ENCODE measurements at regions not wholly inside any gene's neighbourhood (a gene's known extent, or its start where the extent isn't known, plus 50 kb on each side); places are given as distances from the start of the nearest gene placed in this dataset.

- H3K27me3 ChIP-seq (replicated peaks): no peaks in the 10 kb centered on the region
- no peak overlapping the region for H3K27ac ChIP-seq
- no peaks in the 10 kb centered on the region for H3K36me3 ChIP-seq (replicated peaks)
- DNase-seq: no peak
- no peak overlapping the region for H3K4me3 ChIP-seq (ENCODE audit: low read depth, low read length)
- in situ Hi-C loops (cut with HindIII; ENCODE audit: low pct_ligation_motif_present, low sequenced_read_pairs): no loop called here
- no peak for TF ChIP-seq CTCF (IDR thresholded peaks at IDR 0.05; ENCODE audit: low read depth, low read length, missing control alignments)
These were observed 322.3 kb downstream of the MYCN start for GRCh38 chr2:16262526-16263178.

- Histone ChIP-seq H3K4me3 (ENCODE audit: low read depth, low read length) (no peak overlapping the region), H3K27ac (no peak overlapping the region), H3K27me3 (replicated peaks) (no peaks in the 10 kb centered on the region), H3K36me3 (replicated peaks) (no peaks in the 10 kb centered on the region)
- in situ Hi-C loops (cut with HindIII; ENCODE audit: low pct_ligation_motif_present, low sequenced_read_pairs): no loop called here
- TF ChIP-seq CTCF (IDR thresholded peaks at IDR 0.05; ENCODE audit: low read depth, low read length, missing control alignments): no peak
- no peak for DNase-seq
These were observed 321.4 kb downstream of the MYCN start for GRCh38 chr2:16261791-16262190.

GRCh38 chr2:16261071-16261470, 320.7 kb downstream of the MYCN start:
- Histone ChIP-seq H3K4me3 (ENCODE audit: low read depth, low read length) (no peak overlapping the region), H3K36me3 (replicated peaks) (no peaks in the 10 kb centered on the region), H3K27ac (no peak overlapping the region), H3K27me3 (replicated peaks) (no peaks in the 10 kb centered on the region)
- no peak for DNase-seq
- TF ChIP-seq CTCF (IDR thresholded peaks at IDR 0.05; ENCODE audit: low read depth, low read length, missing control alignments): no peak
- in situ Hi-C loops (cut with HindIII; ENCODE audit: low pct_ligation_motif_present, low sequenced_read_pairs): no loop called here

- DNase-seq: no peak
- no peak for TF ChIP-seq CTCF (IDR thresholded peaks at IDR 0.05; ENCODE audit: low read depth, low read length, missing control alignments)
- Histone ChIP-seq H3K27me3 (replicated peaks) (no peaks in the 10 kb centered on the region), H3K36me3 (replicated peaks) (no peaks in the 10 kb centered on the region), H3K4me3 (ENCODE audit: low read depth, low read length) (no peak overlapping the region), H3K27ac (no peak overlapping the region)
- in situ Hi-C loops (cut with HindIII; ENCODE audit: low pct_ligation_motif_present, low sequenced_read_pairs): no loop called here
These were observed 319.9 kb downstream of the MYCN start for GRCh38 chr2:16260041-16260830.

GRCh38 chr2:16259010-16259409, 318.7 kb downstream of the MYCN start:
- no peak for TF ChIP-seq CTCF (IDR thresholded peaks at IDR 0.05; ENCODE audit: low read depth, low read length, missing control alignments)
- no peak for DNase-seq
- in situ Hi-C loops (cut with HindIII; ENCODE audit: low pct_ligation_motif_present, low sequenced_read_pairs): no loop called here
- Histone ChIP-seq H3K27ac (no peak overlapping the region), H3K27me3 (replicated peaks) (no peaks in the 10 kb centered on the region), H3K36me3 (replicated peaks) (no peaks in the 10 kb centered on the region), H3K4me3 (ENCODE audit: low read depth, low read length) (no peak overlapping the region)

Data from brain microvascular endothelial cell (primary cell).